GM23338 (cell line): ENCODE measurements at regions not wholly inside any gene's neighbourhood (a gene's known extent, or its start where the extent isn't known, plus 50 kb on each side); places are given as distances from the start of the nearest gene placed in this dataset.
A peak's percentile ranks its signal among the peaks of the same experiment; 100 is the strongest.

Experiments
- ATAC-seq: fragments of 200-7000 bp; cut with Tn5 transposase; 3 replicates; pipeline ENCODE4 v1.9.1; 2020
- DNase-seq: peaks from one replicate; pipeline ENCODE4 v3.0.0-alpha.2; 2015; ENCODE audit warnings: low spot score
- H2AFZ ChIP-seq: fragments of 200-600 bp; sonication (generic); 2 replicates; pipeline ENCODE4 v1.8.0; 2016; ENCODE audit warnings: antibody characterized with exemption, mild to moderate bottlenecking, moderate library complexity
- H3F3A ChIP-seq: fragments of 200-600 bp; sonication (generic); replicated peaks from 2 replicates; pipeline ENCODE4 v1.8.0; 2017; ENCODE audit warnings: antibody characterized with exemption, mixed run types, low read depth
- H3K27ac ChIP-seq: fragments of 200-600 bp; sonication (generic); 2 replicates; pipeline ENCODE4 v1.6.1; 2016; ENCODE audit warnings: low read depth
- H3K27me3 ChIP-seq: fragments of 200-600 bp; sonication (generic); 2 replicates; pipeline ENCODE4 v1.8.0; 2016; ENCODE audit warnings: mild to moderate bottlenecking, mixed run types, moderate library complexity; ENCODE audit not compliant: insufficient read depth
- H3K36me3 ChIP-seq: fragments of 200-600 bp; sonication (generic); 2 replicates; pipeline ENCODE4 v1.8.0; 2016; ENCODE audit warnings: mild to moderate bottlenecking; ENCODE audit not compliant: insufficient read depth
- H3K4me1 ChIP-seq: fragments of 200-600 bp; sonication (generic); 2 replicates; pipeline ENCODE4 v1.8.0; 2016; ENCODE audit warnings: mild to moderate bottlenecking, moderate library complexity; ENCODE audit not compliant: insufficient read depth
- H3K4me2 ChIP-seq: fragments of 200-600 bp; sonication (generic); 2 replicates; pipeline ENCODE4 v1.7.1; 2017; ENCODE audit warnings: mixed run types
- H3K4me3 ChIP-seq: fragments of 200-600 bp; sonication (generic); 2 replicates; pipeline ENCODE4 v1.6.1; 2016; ENCODE audit warnings: mixed run types
- H3K79me2 ChIP-seq: fragments of 200-600 bp; sonication (generic); replicated peaks from 2 replicates; pipeline ENCODE4 v1.8.0; 2017; ENCODE audit warnings: mild to moderate bottlenecking; ENCODE audit not compliant: insufficient read depth
- H3K9me2 ChIP-seq: fragments of 200-600 bp; sonication (generic); 2 replicates; pipeline ENCODE4 v1.8.0; 2017; ENCODE audit not compliant: insufficient read depth
- H4K20me1 ChIP-seq: fragments of 200-600 bp; sonication (generic); replicated peaks from 2 replicates; pipeline ENCODE4 v1.8.0; 2017; ENCODE audit warnings: mild to moderate bottlenecking; ENCODE audit not compliant: insufficient read depth
- H3K27ac Mint-ChIP-seq: 2 replicates; pipeline ENCODE4 v1.8.0; 2020; ENCODE audit warnings: inconsistent platforms, mild to moderate bottlenecking, moderate library complexity, mixed read lengths
- H3K27me3 Mint-ChIP-seq: 3 replicates; pipeline ENCODE4 v1.8.0; 2022; ENCODE audit warnings: low read depth, mild to moderate bottlenecking, moderate library complexity, mixed read lengths, inconsistent platforms; ENCODE audit not compliant: insufficient read depth, poor library complexity
- H3K36me3 Mint-ChIP-seq: 3 replicates; pipeline ENCODE4 v1.8.0; 2021; ENCODE audit warnings: low read depth, mild to moderate bottlenecking, inconsistent platforms, moderate library complexity, mixed read lengths
- H3K4me1 Mint-ChIP-seq: 3 replicates; pipeline ENCODE4 v1.8.0; 2020; ENCODE audit warnings: mild to moderate bottlenecking, inconsistent platforms, mixed read lengths
- H3K4me3 Mint-ChIP-seq: 3 replicates; pipeline ENCODE4 v1.8.0; 2021; ENCODE audit warnings: moderate library complexity, mild to moderate bottlenecking, inconsistent platforms, mixed read lengths
- H3K9me3 Mint-ChIP-seq: 3 replicates; pipeline ENCODE4 v1.8.0; 2020; ENCODE audit warnings: moderate library complexity, mild to moderate bottlenecking, inconsistent platforms, mixed read lengths
- EZH2 ChIP-seq: fragments of 200-600 bp; sonication (generic); IDR thresholded peaks from one replicate; pipeline ENCODE4 v1.8.0; 2017; ENCODE audit warnings: antibody characterized with exemption, mild to moderate bottlenecking, low read depth; ENCODE audit not compliant: unreplicated experiment
- JUNB ChIP-seq: IDR thresholded peaks from one replicate; pipeline ENCODE4 v1.6.1; 2016; ENCODE audit warnings: antibody characterized with exemption; ENCODE audit not compliant: unreplicated experiment
- NANOG ChIP-seq: IDR thresholded peaks from 2 replicates; pipeline ENCODE4 v1.6.1; 2016; ENCODE audit warnings: antibody characterized with exemption, borderline replicate concordance
- POLR2AphosphoS5 ChIP-seq: IDR thresholded peaks from 2 replicates; pipeline ENCODE4 v1.6.1; 2016; ENCODE audit warnings: antibody characterized with exemption, low read depth
- STAT1 ChIP-seq: IDR thresholded peaks from one replicate; pipeline ENCODE4 v1.6.1; 2016; ENCODE audit warnings: antibody characterized with exemption; ENCODE audit not compliant: unreplicated experiment
- ZNF114 ChIP-seq: fragments of 250-450 bp; sonication (Bioruptor Pico); IDR thresholded peaks from 2 replicates; pipeline ENCODE4 v1.5.0; 2020; ENCODE audit warnings: mild to moderate bottlenecking, moderate library complexity
- ZNF331 ChIP-seq: fragments of 250-450 bp; sonication (Bioruptor Pico); IDR thresholded peaks from 2 replicates; pipeline ENCODE4 v1.5.0; 2020; ENCODE audit warnings: low read depth, mild to moderate bottlenecking, moderate library complexity
- TF ChIP-seq, protein P1 (sequence below): IDR thresholded peaks from one replicate; pipeline ENCODE4 v1.6.1; 2018; ENCODE audit warnings: antibody characterized with exemption; ENCODE audit not compliant: unreplicated experiment
- TF ChIP-seq, protein P2 (sequence below): IDR thresholded peaks from 2 replicates; pipeline ENCODE4 v1.6.1; 2016; ENCODE audit warnings: antibody characterized with exemption
- TF ChIP-seq, protein P3 (sequence below), 2 experiments: fragments of 200-600 bp in 1 of 2; sonication (generic) in 1 of 2; conservative IDR thresholded peaks; 2 replicates each; pipeline versions ENCODE4 v1.5.1 to v1.6.1; 2016 to 2017; ENCODE audit warnings: antibody characterized with exemption in 2 of 2, low read depth in 2 of 2, mild to moderate bottlenecking in 2 of 2, moderate library complexity in 1 of 2

DNA sequence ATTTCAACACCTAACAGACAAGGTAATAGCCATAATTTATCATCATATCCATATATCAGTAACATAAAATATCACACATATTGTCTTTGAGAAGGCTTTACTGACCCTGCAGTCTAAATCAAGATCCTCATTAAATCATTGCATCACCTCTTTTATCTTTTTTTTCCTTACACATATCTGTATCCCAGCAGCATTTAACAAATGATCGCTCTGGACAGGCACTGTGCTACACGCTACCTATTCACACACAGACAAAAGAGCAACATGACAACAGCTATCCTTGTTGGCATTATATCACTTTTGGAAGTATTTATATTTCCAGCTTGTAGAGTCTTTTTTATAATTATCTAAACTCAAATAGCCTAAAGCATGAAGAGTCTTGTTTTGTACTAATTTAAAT lies 73.3 kb upstream of the NBEA start:
- H3K4me1 Mint-ChIP-seq: peaks cover 26% of the 10 kb centered on the region
- Histone ChIP-seq H3K27ac (no peak overlapping the region), H2AFZ (no peak overlapping the region), H3K27me3 (no peaks in the 10 kb centered on the region), H3K4me3 (no peak overlapping the region), H3K79me2 (no peaks in the 10 kb centered on the region), H4K20me1 (no peaks in the 10 kb centered on the region), H3K36me3 (no peaks in the 10 kb centered on the region), H3K9me2 (peaks cover 9% of the 10 kb centered on the region), H3K4me2 (no peak overlapping the region), H3K4me1 (peaks cover 30% of the 10 kb centered on the region; the same call in 1 of the 2 replicates), H3F3A (no peaks in the 10 kb centered on the region)
- peaks cover 4% of the 10 kb centered on the region for H3K27me3 Mint-ChIP-seq
- H3K36me3 Mint-ChIP-seq: no peaks in the 10 kb centered on the region
- no peak for ATAC-seq
- DNase-seq: no peak
- TF ChIP-seq, protein P1, sequence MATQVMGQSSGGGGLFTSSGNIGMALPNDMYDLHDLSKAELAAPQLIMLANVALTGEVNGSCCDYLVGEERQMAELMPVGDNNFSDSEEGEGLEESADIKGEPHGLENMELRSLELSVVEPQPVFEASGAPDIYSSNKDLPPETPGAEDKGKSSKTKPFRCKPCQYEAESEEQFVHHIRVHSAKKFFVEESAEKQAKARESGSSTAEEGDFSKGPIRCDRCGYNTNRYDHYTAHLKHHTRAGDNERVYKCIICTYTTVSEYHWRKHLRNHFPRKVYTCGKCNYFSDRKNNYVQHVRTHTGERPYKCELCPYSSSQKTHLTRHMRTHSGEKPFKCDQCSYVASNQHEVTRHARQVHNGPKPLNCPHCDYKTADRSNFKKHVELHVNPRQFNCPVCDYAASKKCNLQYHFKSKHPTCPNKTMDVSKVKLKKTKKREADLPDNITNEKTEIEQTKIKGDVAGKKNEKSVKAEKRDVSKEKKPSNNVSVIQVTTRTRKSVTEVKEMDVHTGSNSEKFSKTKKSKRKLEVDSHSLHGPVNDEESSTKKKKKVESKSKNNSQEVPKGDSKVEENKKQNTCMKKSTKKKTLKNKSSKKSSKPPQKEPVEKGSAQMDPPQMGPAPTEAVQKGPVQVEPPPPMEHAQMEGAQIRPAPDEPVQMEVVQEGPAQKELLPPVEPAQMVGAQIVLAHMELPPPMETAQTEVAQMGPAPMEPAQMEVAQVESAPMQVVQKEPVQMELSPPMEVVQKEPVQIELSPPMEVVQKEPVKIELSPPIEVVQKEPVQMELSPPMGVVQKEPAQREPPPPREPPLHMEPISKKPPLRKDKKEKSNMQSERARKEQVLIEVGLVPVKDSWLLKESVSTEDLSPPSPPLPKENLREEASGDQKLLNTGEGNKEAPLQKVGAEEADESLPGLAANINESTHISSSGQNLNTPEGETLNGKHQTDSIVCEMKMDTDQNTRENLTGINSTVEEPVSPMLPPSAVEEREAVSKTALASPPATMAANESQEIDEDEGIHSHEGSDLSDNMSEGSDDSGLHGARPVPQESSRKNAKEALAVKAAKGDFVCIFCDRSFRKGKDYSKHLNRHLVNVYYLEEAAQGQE: no peak
- TF ChIP-seq JUNB (no peak), ZNF114 (no peak), EZH2 (no peak), NANOG (no peak), ZNF331 (no peak), POLR2AphosphoS5 (no peak), STAT1 (no peak)
- TF ChIP-seq, protein P2, sequence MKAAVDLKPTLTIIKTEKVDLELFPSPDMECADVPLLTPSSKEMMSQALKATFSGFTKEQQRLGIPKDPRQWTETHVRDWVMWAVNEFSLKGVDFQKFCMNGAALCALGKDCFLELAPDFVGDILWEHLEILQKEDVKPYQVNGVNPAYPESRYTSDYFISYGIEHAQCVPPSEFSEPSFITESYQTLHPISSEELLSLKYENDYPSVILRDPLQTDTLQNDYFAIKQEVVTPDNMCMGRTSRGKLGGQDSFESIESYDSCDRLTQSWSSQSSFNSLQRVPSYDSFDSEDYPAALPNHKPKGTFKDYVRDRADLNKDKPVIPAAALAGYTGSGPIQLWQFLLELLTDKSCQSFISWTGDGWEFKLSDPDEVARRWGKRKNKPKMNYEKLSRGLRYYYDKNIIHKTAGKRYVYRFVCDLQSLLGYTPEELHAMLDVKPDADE: no peak
- TF ChIP-seq, protein P3, sequence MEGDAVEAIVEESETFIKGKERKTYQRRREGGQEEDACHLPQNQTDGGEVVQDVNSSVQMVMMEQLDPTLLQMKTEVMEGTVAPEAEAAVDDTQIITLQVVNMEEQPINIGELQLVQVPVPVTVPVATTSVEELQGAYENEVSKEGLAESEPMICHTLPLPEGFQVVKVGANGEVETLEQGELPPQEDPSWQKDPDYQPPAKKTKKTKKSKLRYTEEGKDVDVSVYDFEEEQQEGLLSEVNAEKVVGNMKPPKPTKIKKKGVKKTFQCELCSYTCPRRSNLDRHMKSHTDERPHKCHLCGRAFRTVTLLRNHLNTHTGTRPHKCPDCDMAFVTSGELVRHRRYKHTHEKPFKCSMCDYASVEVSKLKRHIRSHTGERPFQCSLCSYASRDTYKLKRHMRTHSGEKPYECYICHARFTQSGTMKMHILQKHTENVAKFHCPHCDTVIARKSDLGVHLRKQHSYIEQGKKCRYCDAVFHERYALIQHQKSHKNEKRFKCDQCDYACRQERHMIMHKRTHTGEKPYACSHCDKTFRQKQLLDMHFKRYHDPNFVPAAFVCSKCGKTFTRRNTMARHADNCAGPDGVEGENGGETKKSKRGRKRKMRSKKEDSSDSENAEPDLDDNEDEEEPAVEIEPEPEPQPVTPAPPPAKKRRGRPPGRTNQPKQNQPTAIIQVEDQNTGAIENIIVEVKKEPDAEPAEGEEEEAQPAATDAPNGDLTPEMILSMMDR (conservative IDR thresholded peaks at IDR 0.05; ENCODE audit: low read depth in 2 of 2): no peak
- no peaks in the 10 kb centered on the region for H3K9me3 Mint-ChIP-seq
- no peak overlapping the region for H3K4me3 Mint-ChIP-seq
- H3K27ac Mint-ChIP-seq: no peak overlapping the region

DNA sequence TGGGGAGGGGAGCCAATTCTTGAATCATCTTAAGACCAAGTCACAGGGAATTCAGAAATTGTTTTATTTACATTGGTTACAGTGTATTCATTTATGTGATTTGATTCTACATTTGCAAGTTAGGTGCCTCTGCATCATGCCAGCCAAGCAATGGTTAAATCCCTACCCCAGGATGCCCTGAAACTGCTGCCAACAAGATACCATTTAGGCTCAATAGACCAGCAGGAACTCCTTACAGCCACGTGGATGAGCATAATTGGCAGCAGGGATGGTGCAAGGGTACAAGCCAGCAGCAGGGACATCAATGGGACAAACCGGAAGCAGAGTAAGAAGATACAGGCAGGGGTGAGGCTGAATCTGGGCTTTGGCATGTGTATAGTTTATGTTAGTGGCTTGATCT lies 72.4 kb upstream of the NBEA start:
- Histone ChIP-seq H3K4me1 (peaks cover 30% of the 10 kb centered on the region; the same call in 1 of the 2 replicates), H3K27me3 (no peaks in the 10 kb centered on the region), H2AFZ (peak overlapping the region; percentile 69; the same call in 1 of the 2 replicates), H3K4me2 (no peak overlapping the region), H3F3A (no peaks in the 10 kb centered on the region), H3K4me3 (no peak overlapping the region), H3K27ac (no peak overlapping the region), H3K36me3 (no peaks in the 10 kb centered on the region), H3K79me2 (no peaks in the 10 kb centered on the region), H3K9me2 (peaks cover 13% of the 10 kb centered on the region), H4K20me1 (no peaks in the 10 kb centered on the region)
- ATAC-seq (peak; percentile 40; the same call in 1 of the 3 replicates), DNase-seq (no peak)
- Mint-ChIP-seq H3K4me1 (peaks cover 25% of the 10 kb centered on the region), H3K4me3 (no peak overlapping the region), H3K9me3 (no peaks in the 10 kb centered on the region), H3K27ac (no peak overlapping the region), H3K36me3 (no peaks in the 10 kb centered on the region), H3K27me3 (peaks cover 4% of the 10 kb centered on the region)
- no peak for TF ChIP-seq NANOG
- TF ChIP-seq, protein P3 (conservative IDR thresholded peaks at IDR 0.05; ENCODE audit: low read depth in 2 of 2): no peak
- TF ChIP-seq EZH2: no peak
- no peak for TF ChIP-seq ZNF331
- TF ChIP-seq, protein P1: no peak
- no peak for TF ChIP-seq POLR2AphosphoS5
- no peak for TF ChIP-seq JUNB
- TF ChIP-seq ZNF114: no peak
